Body of pancreas (tissue), 4 donors: ENCODE measurements at regions not wholly inside any gene's neighbourhood (a gene's known extent, or its start where the extent isn't known, plus 50 kb on each side); places are given as distances from the start of the nearest gene placed in this dataset.

Experiments
- POLR2A ChIP-seq, 3 donors: fragments of 450-650 bp; IDR thresholded peaks; one replicate each; pipeline ENCODE4 v1.6.1; 2016; ENCODE audit warnings: antibody characterized with exemption in 3 of 3, mild to moderate bottlenecking in 2 of 3
- TF ChIP-seq, protein P1 (sequence below), 7 experiments: fragments of 450-650 bp in 4 of 7; fragments of 200-600 bp in 3 of 7; sonication (generic) in 3 of 7; IDR thresholded peaks; one replicate each; pipeline ENCODE4 v1.5.1; 2016 to 2019; ENCODE audit warnings: antibody characterized with exemption in 7 of 7

DNA sequence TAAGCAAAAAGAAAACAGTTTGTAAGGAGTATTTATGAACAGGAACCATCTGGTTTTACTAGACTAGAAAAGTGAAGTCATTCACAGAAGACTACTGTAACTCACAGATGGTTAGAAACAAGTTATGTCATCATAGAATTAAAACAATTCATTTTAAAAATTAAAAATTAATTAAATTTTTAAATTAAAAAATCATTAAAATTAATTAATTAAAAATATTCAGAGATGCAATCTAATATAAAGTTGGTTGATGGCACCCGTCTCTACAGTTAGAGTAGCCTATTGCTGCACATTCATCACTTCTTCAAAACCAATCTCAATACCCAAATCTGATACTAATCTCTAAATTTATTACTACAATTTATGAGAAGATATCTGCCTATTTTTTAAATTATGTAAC lies 454.8 kb upstream of the NUPR2 start:
- no peak for TF ChIP-seq POLR2A (IDR thresholded peaks at IDR 0.05)
- TF ChIP-seq, protein P1, sequence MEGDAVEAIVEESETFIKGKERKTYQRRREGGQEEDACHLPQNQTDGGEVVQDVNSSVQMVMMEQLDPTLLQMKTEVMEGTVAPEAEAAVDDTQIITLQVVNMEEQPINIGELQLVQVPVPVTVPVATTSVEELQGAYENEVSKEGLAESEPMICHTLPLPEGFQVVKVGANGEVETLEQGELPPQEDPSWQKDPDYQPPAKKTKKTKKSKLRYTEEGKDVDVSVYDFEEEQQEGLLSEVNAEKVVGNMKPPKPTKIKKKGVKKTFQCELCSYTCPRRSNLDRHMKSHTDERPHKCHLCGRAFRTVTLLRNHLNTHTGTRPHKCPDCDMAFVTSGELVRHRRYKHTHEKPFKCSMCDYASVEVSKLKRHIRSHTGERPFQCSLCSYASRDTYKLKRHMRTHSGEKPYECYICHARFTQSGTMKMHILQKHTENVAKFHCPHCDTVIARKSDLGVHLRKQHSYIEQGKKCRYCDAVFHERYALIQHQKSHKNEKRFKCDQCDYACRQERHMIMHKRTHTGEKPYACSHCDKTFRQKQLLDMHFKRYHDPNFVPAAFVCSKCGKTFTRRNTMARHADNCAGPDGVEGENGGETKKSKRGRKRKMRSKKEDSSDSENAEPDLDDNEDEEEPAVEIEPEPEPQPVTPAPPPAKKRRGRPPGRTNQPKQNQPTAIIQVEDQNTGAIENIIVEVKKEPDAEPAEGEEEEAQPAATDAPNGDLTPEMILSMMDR (IDR thresholded peaks at IDR 0.05) = no peak
